SK-N-SH treated with all-trans-retinoic acid at 6 μM for 48 hours (cell line): ENCODE measurements at regions not wholly inside any gene's neighbourhood (a gene's known extent, or its start where the extent isn't known, plus 50 kb on each side); places are given as distances from the start of the nearest gene placed in this dataset.
A peak's percentile ranks its signal among the peaks of the same experiment; 100 is the strongest.

Experiments used
- ATAC-seq: fragments of 200-7000 bp; cut with Tn5 transposase; 3 replicates; pipeline ENCODE4 v1.9.1; 2020; ENCODE audit warnings: mild to moderate bottlenecking, moderate library complexity
- ARNTL ChIP-seq: fragments of 450-650 bp; formaldehyde crosslinking; IDR thresholded peaks from 2 replicates; pipeline ENCODE4 v1.5.0; 2020; ENCODE audit warnings: low read depth, mild to moderate bottlenecking, moderate library complexity, borderline replicate concordance
- BACH2 ChIP-seq: fragments of 250-450 bp; sonication (Bioruptor Pico); IDR thresholded peaks from 2 replicates; pipeline ENCODE4 v1.9.0; 2021; ENCODE audit warnings: mild to moderate bottlenecking, borderline replicate concordance
- ESRRG ChIP-seq: fragments of 250-450 bp; sonication (Bioruptor Pico); IDR thresholded peaks from 2 replicates; pipeline ENCODE4 v1.6.1; 2021; ENCODE audit warnings: mild to moderate bottlenecking
- GLIS3 ChIP-seq: fragments of 250-450 bp; sonication (Bioruptor Pico); IDR thresholded peaks from 2 replicates; pipeline ENCODE4 v1.5.0; 2020; ENCODE audit warnings: mild to moderate bottlenecking, moderate library complexity
- ISL1 ChIP-seq: fragments of 250-450 bp; sonication (Bioruptor Pico); IDR thresholded peaks from 2 replicates; pipeline ENCODE4 v2.1.2; 2022; ENCODE audit warnings: mild to moderate bottlenecking, moderate library complexity
- OSR1 ChIP-seq: fragments of 250-450 bp; sonication (Bioruptor Pico); IDR thresholded peaks from 2 replicates; pipeline ENCODE4 v1.8.0; 2022; ENCODE audit warnings: moderate library complexity, mild to moderate bottlenecking, inconsistent platforms
- PPARA ChIP-seq: fragments of 250-450 bp; sonication (Bioruptor Pico); IDR thresholded peaks from 2 replicates; pipeline ENCODE4 v1.5.0; 2020; ENCODE audit warnings: mild to moderate bottlenecking, borderline replicate concordance
- RARB ChIP-seq: fragments of 250-450 bp; sonication (Bioruptor Pico); IDR thresholded peaks from 2 replicates; pipeline ENCODE4 v1.8.0; 2021; ENCODE audit warnings: mild to moderate bottlenecking, moderate library complexity
- SNAI2 ChIP-seq: fragments of 250-450 bp; sonication (Bioruptor Pico); IDR thresholded peaks from 2 replicates; pipeline ENCODE4 v1.5.0; 2020; ENCODE audit warnings: mild to moderate bottlenecking, moderate library complexity
- TCF4 ChIP-seq: fragments of 250-450 bp; sonication (Bioruptor Pico); IDR thresholded peaks from 2 replicates; pipeline ENCODE4 v1.8.0; 2021; ENCODE audit warnings: mild to moderate bottlenecking, moderate library complexity, borderline replicate concordance
- TOX ChIP-seq: fragments of 250-450 bp; sonication (Bioruptor Pico); IDR thresholded peaks from 2 replicates; pipeline ENCODE4 v1.8.0; 2021; ENCODE audit warnings: mild to moderate bottlenecking, moderate library complexity, borderline replicate concordance
- ZC3H10 ChIP-seq: fragments of 250-450 bp; sonication (Bioruptor Pico); IDR thresholded peaks from 2 replicates; pipeline ENCODE4 v1.5.1; 2021; ENCODE audit warnings: mild to moderate bottlenecking, moderate library complexity
- ZFP30 ChIP-seq: fragments of 450-650 bp; formaldehyde crosslinking; IDR thresholded peaks from 2 replicates; pipeline ENCODE4 v1.5.0; 2022; ENCODE audit warnings: mild to moderate bottlenecking, moderate library complexity
- ZNF565 ChIP-seq: fragments of 450-650 bp; formaldehyde crosslinking; conservative IDR thresholded peaks from 2 replicates; pipeline ENCODE4 v1.5.0; 2020; ENCODE audit warnings: low read depth, mild to moderate bottlenecking, moderate library complexity
- ZNF70 ChIP-seq: fragments of 450-650 bp; formaldehyde crosslinking; IDR thresholded peaks from 2 replicates; pipeline ENCODE4 v1.5.0; 2020; ENCODE audit warnings: mild to moderate bottlenecking, moderate library complexity
- ZNF8 ChIP-seq: fragments of 450-650 bp; formaldehyde crosslinking; IDR thresholded peaks from 2 replicates; pipeline ENCODE4 v1.5.0; 2020; ENCODE audit warnings: mild to moderate bottlenecking, moderate library complexity
- TF ChIP-seq, protein P1 (sequence below): fragments of 250-450 bp; sonication (Bioruptor Pico); IDR thresholded peaks from 2 replicates; pipeline ENCODE4 v1.5.0; 2020; ENCODE audit warnings: mild to moderate bottlenecking, moderate library complexity
- TF ChIP-seq, protein P2 (sequence below): fragments of 250-450 bp; sonication (Bioruptor Pico); IDR thresholded peaks from 2 replicates; pipeline ENCODE4 v1.5.1; 2021; ENCODE audit warnings: mild to moderate bottlenecking, moderate library complexity
- TF ChIP-seq, protein P3 (sequence below): fragments of 250-450 bp; sonication (Bioruptor Pico); IDR thresholded peaks from 2 replicates; pipeline ENCODE4 v1.8.0; 2020; ENCODE audit warnings: mild to moderate bottlenecking, moderate library complexity, borderline replicate concordance
- TF ChIP-seq, protein P4 (sequence below): fragments of 250-450 bp; sonication (Bioruptor Pico); IDR thresholded peaks from 2 replicates; pipeline ENCODE4 v1.8.0; 2021; ENCODE audit warnings: low read depth, mild to moderate bottlenecking, moderate library complexity, borderline replicate concordance
- TF ChIP-seq, protein P5 (sequence below): fragments of 250-450 bp; sonication (Bioruptor Pico); IDR thresholded peaks from 2 replicates; pipeline ENCODE4 v1.5.1; 2020; ENCODE audit warnings: low read depth, mild to moderate bottlenecking, moderate library complexity

DNA sequence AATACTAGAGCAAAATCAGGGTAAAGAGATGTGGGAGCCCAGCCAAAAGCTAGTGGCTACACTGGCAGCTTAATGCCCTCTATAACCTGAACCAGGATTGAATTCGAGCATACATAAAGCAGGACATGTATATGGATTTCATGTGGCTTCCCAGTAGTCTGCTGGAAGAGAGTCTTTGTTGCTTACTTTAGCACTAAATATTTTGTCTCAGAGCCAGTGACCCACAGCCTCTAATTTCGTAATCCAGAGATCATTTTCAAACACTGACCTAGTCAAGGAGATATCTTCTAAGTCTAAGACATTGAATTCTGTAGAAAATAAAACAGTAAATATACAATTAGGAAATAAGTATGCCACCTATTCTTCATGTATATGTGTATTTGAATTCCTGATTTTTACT, 64.2 kb upstream of the GNAI1 start:
- ATAC-seq: no peak
- no peak for TF ChIP-seq ISL1

DNA sequence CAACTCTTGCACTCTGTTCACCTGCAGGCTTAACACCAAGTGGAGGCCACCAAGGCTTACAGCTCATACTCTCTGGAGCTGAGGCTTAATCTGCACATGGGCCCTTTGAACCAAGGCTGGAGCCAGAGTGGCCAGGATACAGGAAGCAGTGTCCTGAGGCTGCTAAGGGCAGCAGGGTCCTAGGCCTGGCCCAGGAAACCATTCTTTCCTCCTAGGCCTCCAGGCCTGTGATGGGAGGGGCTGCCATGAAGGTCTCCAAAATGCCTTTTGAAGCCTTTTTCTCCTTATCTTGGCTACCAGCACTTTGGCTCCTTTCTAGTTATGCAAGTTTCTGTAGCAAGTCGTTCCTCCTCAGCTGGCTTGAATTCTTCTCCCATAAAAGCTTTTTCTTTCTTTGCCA, 68.0 kb upstream of the GNAI1 start:
- TF ChIP-seq, protein P1, sequence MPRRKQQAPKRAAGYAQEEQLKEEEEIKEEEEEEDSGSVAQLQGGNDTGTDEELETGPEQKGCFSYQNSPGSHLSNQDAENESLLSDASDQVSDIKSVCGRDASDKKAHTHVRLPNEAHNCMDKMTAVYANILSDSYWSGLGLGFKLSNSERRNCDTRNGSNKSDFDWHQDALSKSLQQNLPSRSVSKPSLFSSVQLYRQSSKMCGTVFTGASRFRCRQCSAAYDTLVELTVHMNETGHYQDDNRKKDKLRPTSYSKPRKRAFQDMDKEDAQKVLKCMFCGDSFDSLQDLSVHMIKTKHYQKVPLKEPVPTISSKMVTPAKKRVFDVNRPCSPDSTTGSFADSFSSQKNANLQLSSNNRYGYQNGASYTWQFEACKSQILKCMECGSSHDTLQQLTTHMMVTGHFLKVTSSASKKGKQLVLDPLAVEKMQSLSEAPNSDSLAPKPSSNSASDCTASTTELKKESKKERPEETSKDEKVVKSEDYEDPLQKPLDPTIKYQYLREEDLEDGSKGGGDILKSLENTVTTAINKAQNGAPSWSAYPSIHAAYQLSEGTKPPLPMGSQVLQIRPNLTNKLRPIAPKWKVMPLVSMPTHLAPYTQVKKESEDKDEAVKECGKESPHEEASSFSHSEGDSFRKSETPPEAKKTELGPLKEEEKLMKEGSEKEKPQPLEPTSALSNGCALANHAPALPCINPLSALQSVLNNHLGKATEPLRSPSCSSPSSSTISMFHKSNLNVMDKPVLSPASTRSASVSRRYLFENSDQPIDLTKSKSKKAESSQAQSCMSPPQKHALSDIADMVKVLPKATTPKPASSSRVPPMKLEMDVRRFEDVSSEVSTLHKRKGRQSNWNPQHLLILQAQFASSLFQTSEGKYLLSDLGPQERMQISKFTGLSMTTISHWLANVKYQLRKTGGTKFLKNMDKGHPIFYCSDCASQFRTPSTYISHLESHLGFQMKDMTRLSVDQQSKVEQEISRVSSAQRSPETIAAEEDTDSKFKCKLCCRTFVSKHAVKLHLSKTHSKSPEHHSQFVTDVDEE (CRISPR knock-in tag): no peak
- no peak for TF ChIP-seq PPARA
- no peak for TF ChIP-seq BACH2 (CRISPR knock-in tag)
- TF ChIP-seq ZFP30 (CRISPR knock-in tag): no peak
- no peak for TF ChIP-seq ZNF70 (CRISPR knock-in tag)
- TF ChIP-seq, all 23 proteins: peak for 0
- no peak for ATAC-seq

DNA sequence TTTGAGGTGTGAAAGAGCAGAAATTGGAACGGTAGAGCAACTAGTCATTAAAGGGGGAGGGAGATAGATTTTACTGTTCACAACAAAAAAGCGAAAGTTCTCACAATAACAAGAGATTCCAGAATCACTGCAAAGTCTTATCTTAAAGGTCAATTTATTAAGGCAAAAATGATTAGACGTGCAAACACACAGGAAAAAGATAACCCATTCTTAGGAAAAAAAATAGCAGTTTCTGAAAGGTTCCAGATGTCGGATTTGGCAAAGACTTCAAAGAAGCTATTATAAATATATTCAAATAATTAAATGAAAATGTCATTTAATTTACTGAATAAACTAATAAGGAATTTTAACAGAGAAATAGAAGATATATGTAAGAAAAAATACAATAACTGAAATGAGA, 70.8 kb upstream of the GNAI1 start:
- no peak for ATAC-seq
- TF ChIP-seq RARB (no peak), ARNTL (CRISPR knock-in tag) (no peak), SNAI2 (CRISPR knock-in tag) (no peak), ZFP30 (CRISPR knock-in tag) (no peak), ESRRG (CRISPR knock-in tag) (no peak), ISL1 (peak; percentile 86), TOX (no peak), ZNF70 (CRISPR knock-in tag) (no peak), GLIS3 (CRISPR knock-in tag) (no peak), PPARA (no peak), ZNF565 (no peak), TCF4 (CRISPR knock-in tag) (peak; percentile 99), OSR1 (CRISPR knock-in tag) (no peak)
- TF ChIP-seq, protein P2, sequence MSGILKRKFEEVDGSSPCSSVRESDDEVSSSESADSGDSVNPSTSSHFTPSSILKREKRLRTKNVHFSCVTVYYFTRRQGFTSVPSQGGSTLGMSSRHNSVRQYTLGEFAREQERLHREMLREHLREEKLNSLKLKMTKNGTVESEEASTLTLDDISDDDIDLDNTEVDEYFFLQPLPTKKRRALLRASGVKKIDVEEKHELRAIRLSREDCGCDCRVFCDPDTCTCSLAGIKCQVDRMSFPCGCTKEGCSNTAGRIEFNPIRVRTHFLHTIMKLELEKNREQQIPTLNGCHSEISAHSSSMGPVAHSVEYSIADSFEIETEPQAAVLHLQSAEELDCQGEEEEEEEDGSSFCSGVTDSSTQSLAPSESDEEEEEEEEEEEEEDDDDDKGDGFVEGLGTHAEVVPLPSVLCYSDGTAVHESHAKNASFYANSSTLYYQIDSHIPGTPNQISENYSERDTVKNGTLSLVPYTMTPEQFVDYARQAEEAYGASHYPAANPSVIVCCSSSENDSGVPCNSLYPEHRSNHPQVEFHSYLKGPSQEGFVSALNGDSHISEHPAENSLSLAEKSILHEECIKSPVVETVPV (CRISPR knock-in tag): peak; percentile 82; the same call in 1 of the 2 replicates
- TF ChIP-seq, protein P3, sequence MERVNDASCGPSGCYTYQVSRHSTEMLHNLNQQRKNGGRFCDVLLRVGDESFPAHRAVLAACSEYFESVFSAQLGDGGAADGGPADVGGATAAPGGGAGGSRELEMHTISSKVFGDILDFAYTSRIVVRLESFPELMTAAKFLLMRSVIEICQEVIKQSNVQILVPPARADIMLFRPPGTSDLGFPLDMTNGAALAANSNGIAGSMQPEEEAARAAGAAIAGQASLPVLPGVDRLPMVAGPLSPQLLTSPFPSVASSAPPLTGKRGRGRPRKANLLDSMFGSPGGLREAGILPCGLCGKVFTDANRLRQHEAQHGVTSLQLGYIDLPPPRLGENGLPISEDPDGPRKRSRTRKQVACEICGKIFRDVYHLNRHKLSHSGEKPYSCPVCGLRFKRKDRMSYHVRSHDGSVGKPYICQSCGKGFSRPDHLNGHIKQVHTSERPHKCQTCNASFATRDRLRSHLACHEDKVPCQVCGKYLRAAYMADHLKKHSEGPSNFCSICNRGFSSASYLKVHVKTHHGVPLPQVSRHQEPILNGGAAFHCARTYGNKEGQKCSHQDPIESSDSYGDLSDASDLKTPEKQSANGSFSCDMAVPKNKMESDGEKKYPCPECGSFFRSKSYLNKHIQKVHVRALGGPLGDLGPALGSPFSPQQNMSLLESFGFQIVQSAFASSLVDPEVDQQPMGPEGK (CRISPR knock-in tag): no peak
- TF ChIP-seq, protein P4, sequence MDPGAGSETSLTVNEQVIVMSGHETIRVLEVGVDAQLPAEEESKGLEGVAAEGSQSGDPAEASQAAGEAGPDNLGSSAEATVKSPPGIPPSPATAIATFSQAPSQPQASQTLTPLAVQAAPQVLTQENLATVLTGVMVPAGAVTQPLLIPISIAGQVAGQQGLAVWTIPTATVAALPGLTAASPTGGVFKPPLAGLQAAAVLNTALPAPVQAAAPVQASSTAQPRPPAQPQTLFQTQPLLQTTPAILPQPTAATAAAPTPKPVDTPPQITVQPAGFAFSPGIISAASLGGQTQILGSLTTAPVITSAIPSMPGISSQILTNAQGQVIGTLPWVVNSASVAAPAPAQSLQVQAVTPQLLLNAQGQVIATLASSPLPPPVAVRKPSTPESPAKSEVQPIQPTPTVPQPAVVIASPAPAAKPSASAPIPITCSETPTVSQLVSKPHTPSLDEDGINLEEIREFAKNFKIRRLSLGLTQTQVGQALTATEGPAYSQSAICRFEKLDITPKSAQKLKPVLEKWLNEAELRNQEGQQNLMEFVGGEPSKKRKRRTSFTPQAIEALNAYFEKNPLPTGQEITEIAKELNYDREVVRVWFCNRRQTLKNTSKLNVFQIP (CRISPR knock-in tag): peak; percentile 45; the same call in 1 of the 2 replicates
- TF ChIP-seq, protein P5, sequence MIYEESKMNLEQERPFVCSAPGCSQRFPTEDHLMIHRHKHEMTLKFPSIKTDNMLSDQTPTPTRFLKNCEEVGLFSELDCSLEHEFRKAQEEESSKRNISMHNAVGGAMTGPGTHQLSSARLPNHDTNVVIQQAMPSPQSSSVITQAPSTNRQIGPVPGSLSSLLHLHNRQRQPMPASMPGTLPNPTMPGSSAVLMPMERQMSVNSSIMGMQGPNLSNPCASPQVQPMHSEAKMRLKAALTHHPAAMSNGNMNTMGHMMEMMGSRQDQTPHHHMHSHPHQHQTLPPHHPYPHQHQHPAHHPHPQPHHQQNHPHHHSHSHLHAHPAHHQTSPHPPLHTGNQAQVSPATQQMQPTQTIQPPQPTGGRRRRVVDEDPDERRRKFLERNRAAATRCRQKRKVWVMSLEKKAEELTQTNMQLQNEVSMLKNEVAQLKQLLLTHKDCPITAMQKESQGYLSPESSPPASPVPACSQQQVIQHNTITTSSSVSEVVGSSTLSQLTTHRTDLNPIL (CRISPR knock-in tag): no peak

DNA sequence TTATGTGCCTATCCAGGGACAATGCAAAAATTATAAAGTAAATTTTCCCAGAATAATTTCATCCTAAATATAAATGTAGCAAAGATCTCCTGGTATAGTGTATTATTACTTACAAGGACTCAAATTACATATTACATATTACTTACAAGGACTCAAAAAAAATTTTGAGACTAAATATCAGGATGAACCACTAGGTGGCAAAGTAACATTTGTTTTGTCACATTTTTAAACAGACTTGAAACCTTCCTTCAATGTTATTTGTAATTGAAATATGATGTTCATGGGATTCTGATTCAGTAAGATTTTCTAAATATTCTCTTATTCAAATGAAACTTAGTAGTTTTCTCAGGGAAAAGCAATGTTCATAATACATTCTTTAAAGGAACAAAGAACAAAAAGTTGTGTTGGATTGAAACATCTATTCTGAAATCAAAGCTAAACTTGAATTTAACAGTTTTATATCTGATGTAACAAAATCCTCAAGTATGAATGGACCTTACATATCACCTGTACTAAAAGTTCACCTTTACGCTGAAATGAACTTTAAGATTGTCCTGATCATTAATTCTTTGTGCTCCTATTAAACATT, 74.3 kb upstream of the GNAI1 start:
- peak; percentile 79 for ATAC-seq
- TF ChIP-seq, protein P5 (CRISPR knock-in tag): no peak
- no peak for TF ChIP-seq TCF4 (CRISPR knock-in tag)
- TF ChIP-seq GLIS3 (CRISPR knock-in tag): no peak
- no peak for TF ChIP-seq SNAI2 (CRISPR knock-in tag)
- TF ChIP-seq PPARA: no peak
- TF ChIP-seq ZNF8 (CRISPR knock-in tag): no peak
- no peak for TF ChIP-seq ESRRG (CRISPR knock-in tag)
- TF ChIP-seq, protein P2 (CRISPR knock-in tag): no peak
- TF ChIP-seq, protein P4 (CRISPR knock-in tag): no peak
- TF ChIP-seq ZNF70 (CRISPR knock-in tag): no peak
- no peak for TF ChIP-seq TOX
- no peak for TF ChIP-seq ZFP30 (CRISPR knock-in tag)
- no peak for TF ChIP-seq ZC3H10
